NCI-H748 (cell line): ENCODE measurements at regions not wholly inside any gene's neighbourhood (a gene's known extent, or its start where the extent isn't known, plus 50 kb on each side); places are given as distances from the start of the nearest gene placed in this dataset.
A peak's percentile ranks its signal among the peaks of the same experiment; 100 is the strongest.
"Not testable (repeated sequence)": the region's sequence is repeated elsewhere in the genome, so short reads cannot be mapped to it uniquely, and the experiment has no call there.

Experiments
- DNase-seq: peaks from one replicate; lab custom pipeline; 2025; ENCODE audit not compliant: unreplicated experiment; lab: John Stamatoyannopoulos, UW

- no peak for DNase-seq
Observed at GRCh38 chr3:24545887-24546286, 51.2 kb upstream of the THRB start.

DNA sequence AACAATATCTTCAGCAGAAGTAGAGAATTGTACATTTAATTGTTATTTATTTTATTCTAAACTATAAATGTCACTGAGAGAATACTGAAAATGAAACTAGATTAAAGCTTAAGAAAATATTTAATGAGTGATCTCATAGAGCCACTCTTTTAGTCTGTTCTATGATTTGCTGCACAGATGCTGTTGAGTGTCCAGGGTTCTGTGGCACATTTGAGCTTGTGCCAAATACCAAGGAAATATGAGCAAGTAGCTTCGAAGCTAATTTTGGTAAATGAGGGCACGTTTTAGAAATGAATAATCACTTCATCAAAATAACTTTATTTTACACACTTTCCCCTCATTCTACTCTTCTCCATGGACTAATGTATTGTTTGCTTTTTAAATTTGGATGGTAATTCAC, 53.6 kb upstream of the THRB start:
- no peak for DNase-seq

DNA sequence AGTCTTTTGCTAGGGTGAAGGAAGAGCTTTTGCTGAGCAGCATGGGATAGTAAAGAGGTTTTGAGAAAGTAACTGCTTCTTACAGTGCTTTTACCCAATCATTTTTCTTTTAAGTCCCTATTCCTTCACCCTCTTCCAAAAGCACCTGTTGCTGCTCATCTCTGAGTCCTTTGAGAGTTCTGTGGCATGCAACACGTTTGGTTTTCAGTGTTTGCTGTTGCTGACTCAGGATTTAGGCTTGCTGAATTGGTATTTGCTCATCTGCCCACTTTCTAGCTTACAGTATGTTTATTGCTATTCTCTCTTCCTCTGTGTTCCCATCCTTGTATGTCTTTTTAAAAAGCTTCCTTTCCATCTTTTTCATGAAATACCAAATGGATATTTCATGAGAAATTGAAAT, 55.9 kb upstream of the THRB start:
- no peak for DNase-seq

DNA sequence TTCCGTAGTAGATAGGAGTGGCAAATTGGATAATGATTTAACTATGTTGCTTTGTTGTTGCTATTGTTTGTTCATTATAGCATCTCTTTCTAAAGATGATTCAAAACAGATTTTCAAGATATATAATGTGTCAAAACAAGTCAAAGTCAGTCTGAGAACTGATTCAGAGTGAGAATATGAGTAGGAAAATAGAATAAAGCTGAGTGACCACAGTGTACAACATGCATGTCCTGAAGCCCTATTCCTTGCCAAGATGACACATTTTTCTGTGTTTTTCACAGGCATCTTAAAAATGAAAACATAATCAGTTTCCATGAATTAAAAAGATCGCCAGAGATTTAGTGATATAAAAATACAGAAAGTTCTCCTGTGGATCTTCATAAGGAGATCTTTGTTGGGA, 57.0 kb upstream of the THRB start:
- DNase-seq, result no peak

GRCh38 chr3:24562895-24563294, 68.2 kb upstream of the THRB start:
- DNase-seq, result no peak

GRCh38 chr3:24565053-24565452, 70.4 kb upstream of the THRB start:
- no peak for DNase-seq

DNA sequence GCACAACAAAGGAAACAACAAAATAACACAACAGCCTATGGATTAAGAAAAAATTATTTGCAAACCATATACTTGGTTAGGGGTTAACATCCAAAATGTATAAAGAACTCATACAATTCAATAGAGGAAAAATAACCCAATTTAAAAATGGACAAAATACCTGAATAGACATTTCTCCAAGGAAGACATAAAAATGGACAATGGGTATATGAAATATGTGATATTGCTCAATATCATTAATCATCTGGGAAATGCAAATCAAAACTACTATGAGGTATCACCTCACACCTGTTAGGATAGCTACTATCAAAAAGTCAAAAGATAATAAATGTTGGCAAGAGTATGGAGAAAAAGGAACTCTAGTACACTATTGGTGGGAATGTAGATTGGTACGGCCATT, 71.0 kb upstream of the THRB start:
- DNase-seq, result no peak

DNA sequence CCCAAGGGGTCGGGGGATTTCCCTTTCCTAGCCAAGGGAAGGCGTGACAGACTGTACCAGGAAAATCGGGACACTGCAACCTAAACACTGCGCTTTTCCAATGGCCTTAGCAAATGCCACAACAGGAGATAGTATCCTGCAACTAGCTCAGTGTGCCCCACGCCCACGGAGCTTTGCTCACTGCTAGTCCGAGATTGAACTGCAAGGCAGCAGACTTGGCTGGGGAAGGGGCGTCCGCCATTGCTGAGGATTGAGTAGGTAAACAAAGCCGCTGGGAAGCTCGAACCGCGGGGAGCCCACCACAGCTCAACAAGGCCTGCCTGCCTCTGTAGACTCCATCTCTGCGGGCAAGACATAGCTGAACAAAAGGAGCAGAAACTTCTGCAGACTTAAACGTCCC, 72.3 kb upstream of the THRB start:
- DNase-seq, result no peak

DNA sequence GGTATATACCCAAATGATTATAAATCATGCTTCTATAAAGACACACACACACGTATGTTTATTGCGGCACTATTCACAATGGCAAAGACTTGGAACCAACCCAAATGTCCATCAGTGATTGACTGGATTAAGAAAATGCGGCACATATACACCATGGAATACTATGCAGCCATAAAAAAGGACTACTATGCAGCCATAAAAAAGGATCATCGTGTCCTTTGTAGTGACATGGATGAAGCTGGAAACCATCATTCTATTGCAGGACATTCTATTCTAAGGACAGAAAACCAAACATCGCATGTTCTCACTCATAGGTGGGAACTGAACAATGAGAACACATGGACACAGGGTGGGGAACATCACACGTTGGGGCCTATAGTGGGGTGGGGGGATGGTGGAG, 77.8 kb upstream of the THRB start:
- not testable (repeated sequence) for DNase-seq

DNA sequence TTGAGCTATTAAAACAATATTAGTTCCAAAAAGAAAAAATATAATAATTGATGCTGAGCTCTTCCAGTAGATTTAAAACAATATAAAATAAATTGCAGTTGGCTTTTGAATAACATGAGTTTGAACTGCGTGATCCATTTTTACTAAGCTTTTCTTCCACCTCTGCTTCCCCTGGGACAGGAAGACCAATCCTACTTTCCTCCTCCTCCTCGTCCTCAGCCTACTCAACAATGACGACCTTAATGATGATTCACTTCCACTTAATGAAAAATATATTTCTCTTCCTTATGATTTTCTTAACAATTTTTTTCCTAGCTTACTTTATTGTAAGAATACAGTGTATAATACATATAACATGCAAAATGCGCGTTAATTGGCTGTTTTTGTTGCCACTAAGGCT, 78.9 kb upstream of the THRB start:
- no peak for DNase-seq

DNA sequence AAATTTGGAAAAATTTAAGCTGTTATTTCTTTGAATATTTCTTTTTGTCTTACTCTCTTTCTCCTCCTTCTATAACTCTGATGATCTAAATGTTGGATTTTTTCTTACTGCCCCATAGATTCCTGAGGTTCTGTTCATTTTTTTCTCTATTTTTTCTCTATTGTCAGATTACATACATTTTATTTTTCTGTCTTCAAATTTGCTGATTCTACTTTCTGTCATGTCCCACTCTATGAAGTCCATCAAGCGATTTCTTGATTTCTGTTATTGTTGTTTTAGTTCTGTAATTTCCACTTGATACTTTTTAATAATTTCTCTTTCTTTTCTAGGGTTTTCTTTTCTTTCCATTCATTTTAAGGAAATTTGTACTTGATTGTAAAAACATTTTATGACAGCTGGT, 83.7 kb upstream of the THRB start:
- DNase-seq, result no peak

DNA sequence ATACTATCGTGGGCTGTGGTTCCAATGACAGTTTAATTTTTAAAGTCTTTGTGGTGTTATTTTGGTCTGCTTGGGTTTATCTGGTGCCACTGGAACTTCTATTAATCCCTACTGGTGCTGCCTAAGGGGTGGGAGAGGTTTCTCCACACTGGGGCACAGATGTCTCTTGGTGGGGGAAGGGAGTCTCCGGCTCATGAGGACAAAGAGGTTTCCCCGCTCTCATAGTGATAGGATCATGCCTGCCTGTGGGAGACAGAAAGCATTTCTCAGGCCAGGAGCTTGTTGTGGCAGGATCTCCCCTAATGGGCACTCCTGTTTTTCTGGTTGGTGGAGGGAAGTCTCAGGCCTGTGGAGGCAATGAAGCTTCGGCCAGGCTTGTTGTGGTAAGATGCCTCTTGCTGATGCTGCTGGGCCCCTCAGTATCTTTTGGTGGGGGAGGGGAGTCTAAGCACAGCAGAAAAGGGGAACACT, 84.3 kb upstream of the THRB start:
- no peak for DNase-seq

- no peak for DNase-seq
Observed at GRCh38 chr3:24582431-24583403, 88.1 kb upstream of the THRB start.

GRCh38 chr3:24586920-24587319, 92.3 kb upstream of the THRB start:
- DNase-seq, result no peak

DNA sequence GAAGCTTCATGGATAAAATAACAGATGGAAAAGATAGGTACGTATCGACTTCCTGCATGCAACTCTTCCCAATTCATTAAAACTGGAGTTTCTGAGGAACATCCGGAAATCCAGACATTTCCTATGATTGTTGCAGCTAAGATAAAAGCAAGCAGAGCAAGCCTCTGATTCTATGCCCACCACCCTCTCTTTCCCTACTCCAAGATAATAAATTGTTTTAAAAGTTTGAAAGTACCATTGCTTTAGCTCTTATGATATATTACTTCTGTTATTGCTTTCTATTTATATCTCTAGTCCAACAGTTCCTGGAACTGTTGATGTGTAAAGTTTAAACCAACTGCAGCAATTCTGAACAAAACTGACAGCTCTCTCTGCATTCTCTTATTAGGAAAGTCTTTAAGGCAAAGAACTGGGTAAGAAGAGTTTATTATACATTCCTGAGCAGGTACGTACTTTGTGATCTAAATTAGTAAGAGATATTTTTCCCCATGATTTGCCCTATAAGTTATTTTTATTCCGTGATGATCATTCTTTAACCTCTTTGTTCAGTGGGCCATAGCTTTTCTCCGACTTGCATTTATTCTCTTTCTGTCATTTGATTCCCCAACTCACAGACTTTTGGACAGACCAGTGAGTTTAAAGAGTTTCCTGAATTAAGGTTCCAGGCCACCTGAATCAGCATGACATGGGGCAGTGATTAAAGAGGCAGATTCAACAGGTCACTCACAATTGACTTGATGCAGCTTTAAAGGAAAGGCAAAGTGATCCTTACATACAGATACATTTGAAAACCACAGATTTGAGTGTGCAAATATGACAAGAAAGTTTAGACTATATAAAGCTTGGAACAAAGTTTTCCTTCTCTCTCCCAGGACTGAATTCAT, 94.2 kb upstream of the THRB start:
- no peak for DNase-seq

DNA sequence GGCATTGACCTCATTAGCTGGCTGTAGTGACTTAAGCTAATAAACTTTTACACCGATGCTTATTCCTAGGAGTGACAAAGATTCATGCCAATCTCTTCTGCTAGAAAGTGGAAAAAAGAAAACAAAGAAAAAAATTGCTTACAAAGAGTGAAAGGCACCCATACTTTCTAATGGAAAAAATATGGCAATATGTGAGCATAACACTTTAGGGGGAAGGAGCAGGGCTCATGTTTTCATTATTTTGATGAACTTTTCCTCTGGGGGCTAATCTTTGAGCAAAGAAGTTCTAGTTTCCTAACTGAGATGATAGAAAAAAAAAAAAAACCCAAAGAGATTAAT, 94.8 kb upstream of the THRB start:
- DNase-seq, result no peak

DNA sequence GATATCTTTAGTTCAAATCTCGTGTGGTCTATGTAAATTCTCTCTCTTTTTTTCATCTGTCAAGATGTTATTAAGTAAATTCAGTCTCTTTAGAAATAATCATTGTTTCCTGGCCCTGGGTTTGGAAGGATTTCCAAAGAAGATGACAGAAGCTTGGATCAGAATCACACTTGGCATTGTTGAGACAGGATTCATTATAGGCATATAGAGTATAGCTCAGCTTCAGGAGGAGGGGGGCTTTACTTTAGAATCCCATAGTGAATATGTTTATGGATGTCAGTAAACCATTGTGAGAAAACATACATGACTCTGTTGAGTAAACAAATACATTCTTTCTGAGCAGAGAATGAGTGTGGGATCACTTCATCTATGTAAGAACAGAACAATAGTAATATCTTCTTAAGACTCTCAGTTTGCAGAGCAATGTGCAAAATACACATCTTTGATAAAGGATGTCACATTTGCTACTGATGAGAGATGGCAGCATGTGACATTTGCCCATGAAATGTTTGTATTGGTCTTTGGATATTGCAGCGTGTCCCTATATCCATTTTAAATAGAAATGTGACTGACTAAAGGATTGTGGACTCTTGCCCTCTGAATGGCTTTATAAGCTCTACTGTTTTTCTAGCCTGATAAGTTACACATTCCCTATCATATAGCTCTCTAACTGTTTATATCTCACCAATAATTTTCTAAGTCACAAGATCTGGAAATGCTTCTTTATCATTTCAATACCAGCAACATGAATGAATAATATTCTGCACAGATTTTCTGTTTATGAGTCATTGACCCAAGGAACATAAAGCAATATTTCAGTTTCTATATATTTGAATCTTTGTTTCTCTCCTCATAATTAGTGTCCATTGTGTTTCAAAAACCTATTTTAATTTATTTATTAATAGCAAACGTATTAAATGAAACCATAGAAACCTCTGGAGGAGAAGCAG, 95.6 kb upstream of the THRB start:
- no peak for DNase-seq

DNA sequence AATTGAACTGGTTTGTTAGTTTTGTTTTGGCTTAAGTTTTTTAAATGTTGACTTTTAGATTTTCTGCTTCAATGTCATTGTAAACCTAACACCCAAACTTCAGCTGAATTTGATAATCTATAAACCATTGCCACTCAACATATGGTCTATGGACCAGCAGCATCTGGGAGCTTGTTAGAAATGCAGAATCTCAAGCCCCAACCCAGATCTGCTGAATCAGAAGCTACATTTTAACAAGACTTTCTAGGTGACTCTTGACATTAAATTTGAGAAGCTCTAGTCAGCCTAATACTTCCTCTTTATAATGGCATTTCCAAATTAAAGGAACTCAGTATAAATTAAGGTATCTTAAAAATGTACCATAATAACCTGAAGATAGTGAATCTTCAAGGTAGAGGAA, 96.5 kb upstream of the THRB start:
- DNase-seq, result no peak

DNA sequence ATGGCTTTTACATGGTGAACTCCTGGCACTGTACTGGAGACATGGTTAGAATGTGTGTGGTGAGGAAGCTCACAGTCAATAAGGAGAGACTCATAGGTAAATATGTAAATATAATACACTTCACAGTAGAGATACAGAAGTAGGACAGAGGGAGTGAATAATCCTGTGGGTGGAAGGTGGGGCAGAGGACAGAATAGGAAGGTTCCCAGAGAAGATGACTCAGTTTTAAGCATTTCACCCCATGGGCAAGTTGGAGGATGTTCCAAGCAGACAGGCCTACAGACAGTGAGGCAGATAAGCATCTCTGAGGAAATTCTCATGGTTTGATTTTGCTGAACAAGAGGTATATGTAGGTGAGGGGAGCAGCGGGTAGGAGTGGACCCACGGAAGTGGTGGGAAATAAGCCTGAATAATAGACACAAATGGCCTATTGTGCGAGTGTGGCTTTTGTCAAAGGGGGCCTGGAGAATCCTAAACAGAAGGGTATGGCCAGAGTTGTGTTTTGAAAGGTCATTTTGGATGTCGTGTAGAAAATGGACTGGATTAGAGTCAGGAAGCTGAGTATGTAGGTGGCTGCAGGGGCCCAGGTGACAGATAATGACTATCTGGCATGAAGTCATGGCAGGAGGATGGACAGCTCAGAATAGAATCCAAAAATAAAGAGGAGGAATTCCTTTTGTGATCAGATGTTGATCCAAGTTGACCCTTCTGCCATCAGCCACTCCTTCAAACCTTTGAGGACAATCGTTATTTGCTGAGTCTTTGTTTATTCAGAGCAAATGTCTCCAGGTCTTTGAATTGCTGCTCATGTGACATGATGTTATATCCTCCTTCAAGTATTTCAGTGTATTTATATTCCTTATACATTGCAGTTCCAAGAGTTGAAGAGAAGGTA, 97.3 kb upstream of the THRB start:
- peak; percentile 61 for DNase-seq

DNA sequence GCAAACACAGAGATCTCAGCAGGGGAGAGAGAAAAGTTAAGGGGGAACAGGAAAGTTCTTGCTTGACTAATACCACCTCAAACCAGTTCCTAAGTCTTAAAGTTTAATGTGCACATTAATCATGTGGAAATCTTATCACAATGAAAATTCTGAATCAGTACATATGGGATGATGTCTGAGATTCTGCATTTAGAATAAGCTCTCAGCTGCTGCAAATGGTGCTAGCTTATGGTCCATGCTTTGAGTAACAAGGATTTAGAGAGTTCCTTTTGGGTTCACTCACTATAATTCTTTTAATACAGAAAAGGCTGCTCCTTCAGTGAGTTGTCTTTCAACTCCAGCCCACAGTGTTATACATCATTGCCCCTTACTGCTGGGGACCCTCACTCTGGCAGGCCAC, 99.5 kb upstream of the THRB start:
- DNase-seq, result no peak
